Sigmoid colon (tissue), 6 donors: ENCODE measurements at regions not wholly inside any gene's neighbourhood (a gene's known extent, or its start where the extent isn't known, plus 50 kb on each side); places are given as distances from the start of the nearest gene placed in this dataset.

ENCODE experiments used
- DNase-seq: peaks from one replicate; pipeline ENCODE4 v3.0.0-alpha.2; 2019
- H3K27ac ChIP-seq, 4 donors: fragments of 200-600 bp; sonication (generic); one replicate each; pipeline ENCODE4 v1.5.1; 2016 to 2019; ENCODE audit warnings: mild to moderate bottlenecking in 1 of 4
- H3K27me3 ChIP-seq, 3 donors: fragments of 200-600 bp; sonication (generic); one replicate each; pipeline ENCODE4 v1.5.1; 2019; ENCODE audit warnings: mild to moderate bottlenecking in 1 of 3
- H3K36me3 ChIP-seq, 4 donors: fragments of 200-600 bp; sonication (generic); one replicate each; pipeline ENCODE4 v1.5.1; 2016 to 2019
- H3K4me1 ChIP-seq, 4 donors: fragments of 200-600 bp; sonication (generic); one replicate each; pipeline ENCODE4 v1.5.1; 2017 to 2019
- H3K4me3 ChIP-seq, 4 donors: fragments of 200-600 bp; sonication (generic); one replicate each; pipeline ENCODE4 v1.5.1; 2017 to 2019; ENCODE audit warnings: mild to moderate bottlenecking in 2 of 4, moderate library complexity in 1 of 4
- H3K9me3 ChIP-seq, 4 donors: fragments of 200-600 bp in 3 of 4; sonication (generic) in 3 of 4; one replicate each; pipeline versions ENCODE4 v1.5.1 to v1.6.1; 2013 to 2019
- CTCF ChIP-seq, 4 experiments: fragments of 450-650 bp in 3 of 4; fragments of 200-600 bp in 1 of 4; IDR thresholded peaks; one replicate each; pipeline ENCODE4 v1.5.1; 2016 to 2019; ENCODE audit warnings: antibody characterized with exemption in 4 of 4, mild to moderate bottlenecking in 3 of 4, moderate library complexity in 2 of 4
- EP300 ChIP-seq, 4 donors: sonication (generic); formaldehyde crosslinking; IDR thresholded peaks; one replicate each; pipeline ENCODE4 v1.6.1; 2017; ENCODE audit warnings: antibody characterized with exemption in 4 of 4
- POLR2A ChIP-seq, 2 donors: fragments of 450-650 bp; IDR thresholded peaks; one replicate each; pipeline ENCODE4 v1.6.1; 2016; ENCODE audit warnings: antibody characterized with exemption in 2 of 2, mild to moderate bottlenecking in 2 of 2, moderate library complexity in 2 of 2
- POLR2AphosphoS5 ChIP-seq, 4 donors: sonication (generic); formaldehyde crosslinking; IDR thresholded peaks; one replicate each; pipeline ENCODE4 v1.6.1; 2017; ENCODE audit warnings: antibody characterized with exemption in 4 of 4
- WGBS, 2 donors: extraction: QIAGEN DNeasy Blood & Tissue Kit; methylation state at CpG; one replicate each; pipeline ENCODE4 v1.1.7; 2013; 5-methylcytosine and 5-hydroxymethylcytosine counted together
- intact Hi-C: fragments of 100-400 bp; cut with DNase I; formaldehyde crosslinking; loops from one replicate; pipeline ENCODE4 v1.15.1; 2023
- donor health status: healthy with polysubstance abuse.
- donor health status: healthy.

DNA sequence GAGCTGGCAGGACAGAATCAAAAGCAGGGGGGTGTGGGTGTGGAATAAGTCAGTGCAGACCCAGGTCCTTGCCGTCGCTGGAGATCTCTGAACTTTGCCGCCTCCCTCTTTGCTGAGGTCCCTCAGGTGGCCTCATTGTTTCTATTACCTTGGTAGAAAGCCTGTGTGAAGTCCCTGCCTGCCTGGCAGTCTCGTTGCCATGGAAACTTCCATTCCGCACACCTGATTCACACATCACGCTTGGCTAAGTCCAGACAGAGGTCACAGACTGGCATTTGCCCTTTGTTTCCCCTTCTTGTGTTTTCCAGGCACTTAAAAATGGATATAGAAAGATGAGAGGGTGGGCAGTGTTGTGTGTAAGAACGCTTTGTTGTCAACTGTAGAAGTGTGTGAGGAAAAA, 260.6 kb downstream of the PRL start:
- Histone ChIP-seq H3K4me3 (no peak overlapping the region), H3K4me1 (peaks cover 0 to 4% (median 0%) of the 10 kb centered on the region in 4 donors), H3K9me3 (peaks cover 0 to 2% (median 0%) of the 10 kb centered on the region in 4 donors), H3K36me3 (no peaks in the 10 kb centered on the region), H3K27ac (no peak overlapping the region), H3K27me3 (no peaks in the 10 kb centered on the region)
- WGBS, 2 donors, result 47 to 65% methylated on average over 7 of the region's 7 CpGs
- no peak for DNase-seq
- intact Hi-C loops, result no loop called here
- TF ChIP-seq EP300 (IDR thresholded peaks at IDR 0.05) (no peak), POLR2A (IDR thresholded peaks at IDR 0.05) (no peak), POLR2AphosphoS5 (IDR thresholded peaks at IDR 0.05) (no peak), CTCF (IDR thresholded peaks at IDR 0.05) (no peak)

- Histone ChIP-seq H3K27me3 (no peaks in the 10 kb centered on the region), H3K9me3 (peaks cover 0 to 2% (median 0%) of the 10 kb centered on the region in 4 donors), H3K36me3 (no peaks in the 10 kb centered on the region), H3K4me1 (peaks cover 0 to 3% (median 0%) of the 10 kb centered on the region in 4 donors), H3K27ac (no peak overlapping the region), H3K4me3 (no peak overlapping the region)
- no peak for DNase-seq
- TF ChIP-seq EP300 (IDR thresholded peaks at IDR 0.05), result no peak
- TF ChIP-seq POLR2AphosphoS5 (IDR thresholded peaks at IDR 0.05), result no peak
- no peak for TF ChIP-seq CTCF (IDR thresholded peaks at IDR 0.05)
- no peak for TF ChIP-seq POLR2A (IDR thresholded peaks at IDR 0.05)
- intact Hi-C loops, result no loop called here
- WGBS, 2 donors, result 60 to 73% methylated on average over 3 of the region's 3 CpGs
Measured at GRCh38 chr6:22036699-22037098, 260.1 kb downstream of the PRL start.

GRCh38 chr6:22041797-22042480, 254.9 kb downstream of the PRL start:
- no peak for TF ChIP-seq CTCF (IDR thresholded peaks at IDR 0.05)
- no peak for TF ChIP-seq EP300 (IDR thresholded peaks at IDR 0.05)
- TF ChIP-seq POLR2A (IDR thresholded peaks at IDR 0.05), result no peak
- TF ChIP-seq POLR2AphosphoS5 (IDR thresholded peaks at IDR 0.05), result no peak
- no peaks in the 10 kb centered on the region for H3K36me3 ChIP-seq
- H3K9me3 ChIP-seq, result peaks cover 0 to 2% (median 0%) of the 10 kb centered on the region in 4 donors
- no peaks in the 10 kb centered on the region for H3K27me3 ChIP-seq
- peaks cover 0 to 27% (median 16%) of the 10 kb centered on the region in 4 donors for H3K4me1 ChIP-seq
- no peak overlapping the region for H3K4me3 ChIP-seq
- no peak for DNase-seq
- intact Hi-C loops, result no loop called here
- H3K27ac ChIP-seq, result peak overlapping the region in 2 of 4 donors; percentile 67 to 70
- WGBS, 2 donors, result 78 to 84% methylated on average over 3 of the region's 3 CpGs

DNA sequence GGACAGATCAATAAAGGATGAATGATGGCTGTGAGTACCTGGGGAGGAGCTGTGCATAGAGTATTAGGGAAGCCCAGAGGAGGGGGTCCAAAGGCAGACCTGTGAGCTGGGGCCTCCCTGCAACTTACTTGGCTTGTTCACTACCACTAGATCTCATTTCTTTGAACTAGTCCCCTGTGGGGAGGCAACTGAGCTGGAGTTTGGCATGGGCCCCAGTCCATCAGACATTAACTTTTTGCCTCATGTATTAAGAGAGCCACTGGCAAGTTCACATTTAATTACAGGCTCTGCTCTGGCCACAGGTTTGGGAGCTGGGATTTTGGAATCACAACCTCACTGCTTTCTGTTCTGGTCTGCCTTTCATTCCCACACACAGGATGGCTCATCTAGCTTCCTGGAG, 254.1 kb downstream of the PRL start:
- H3K4me3 ChIP-seq, result no peak overlapping the region
- no peaks in the 10 kb centered on the region for H3K27me3 ChIP-seq
- H3K9me3 ChIP-seq, result peaks cover 0 to 2% (median 0%) of the 10 kb centered on the region in 4 donors
- no peaks in the 10 kb centered on the region for H3K36me3 ChIP-seq
- peak overlapping the region; percentile 58 to 70 (median 64) for H3K27ac ChIP-seq
- H3K4me1 ChIP-seq, result peaks cover 0 to 27% (median 16%) of the 10 kb centered on the region in 4 donors
- TF ChIP-seq POLR2A (IDR thresholded peaks at IDR 0.05) (no peak), POLR2AphosphoS5 (IDR thresholded peaks at IDR 0.05) (no peak), EP300 (IDR thresholded peaks at IDR 0.05) (no peak), CTCF (IDR thresholded peaks at IDR 0.05) (no peak)
- intact Hi-C loops, result no loop called here
- DNase-seq, result no peak
